ENCODE measurements at regions not wholly inside any gene's neighbourhood (a gene's known extent, or its start where the extent isn't known, plus 50 kb on each side); places are given as distances from the start of the nearest gene placed in this dataset.

- TF ChIP-seq EZH2 (IDR thresholded peaks at IDR 0.05; ENCODE audit: insufficient read depth, poor library complexity, severe bottlenecking): no peak
- TF ChIP-seq EZH2phosphoT487 (IDR thresholded peaks at IDR 0.05; ENCODE audit: insufficient read depth, low read depth): no peak
These were observed 80.1 kb upstream of the SPOPL start for GRCh38 chr2:138421315-138421970.

All from GM23248 (cell line).